ENCODE measurements at regions not wholly inside any gene's neighbourhood (a gene's known extent, or its start where the extent isn't known, plus 50 kb on each side); places are given as distances from the start of the nearest gene placed in this dataset.
A peak's percentile ranks its signal among the peaks of the same experiment; 100 is the strongest.

- Histone ChIP-seq H2AFZ (no peak overlapping the region), H3K27ac (no peak overlapping the region)
Measured at GRCh38 chr5:98296426-98296825, 477.0 kb upstream of the RGMB start.

GRCh38 chr5:98299435-98299834 lies 474.0 kb upstream of the RGMB start:
- H3K9ac ChIP-seq: no peak overlapping the region
- peak; percentile 35 for DNase-seq
- H3K27me3 ChIP-seq (replicated peaks; ENCODE audit: insufficient read depth): no peaks in the 10 kb centered on the region
- H3K27ac ChIP-seq: no peak overlapping the region
- no peaks in the 10 kb centered on the region for H3K9me2 ChIP-seq (ENCODE audit: insufficient read depth)
- H3K79me2 ChIP-seq (ENCODE audit: insufficient read depth): no peaks in the 10 kb centered on the region
- H3K36me3 ChIP-seq (ENCODE audit: low read depth): no peaks in the 10 kb centered on the region
- 88 to 93% methylated on average over 2 of the region's 2 CpGs for WGBS, 2 experiments (ENCODE audit: low coverage in 1 of 2, low lambda C conversion rate in 2 of 2, missing lambda C conversion rate in 2 of 2)
- peaks cover 7% of the 10 kb centered on the region; the same call in 1 of the 2 replicates for H3K4me1 ChIP-seq (ENCODE audit: insufficient read depth)
- no peaks in the 10 kb centered on the region for H4K20me1 ChIP-seq (ENCODE audit: insufficient read depth)
- H3K4me2 ChIP-seq (ENCODE audit: unreplicated experiment): no peak overlapping the region
- H3F3A ChIP-seq (ENCODE audit: insufficient read depth): no peaks in the 10 kb centered on the region
- H3K9me3 ChIP-seq (ENCODE audit: low read depth): no peaks in the 10 kb centered on the region
- H3K4me3 ChIP-seq: no peak overlapping the region
- in situ Hi-C loops (cut with MboI): no loop called here
- TF ChIP-seq EZH2 (IDR thresholded peaks at IDR 0.05; ENCODE audit: insufficient read depth, poor library complexity, severe bottlenecking) (no peak), EZH2phosphoT487 (IDR thresholded peaks at IDR 0.05; ENCODE audit: insufficient read depth, low read depth) (no peak)
- H2AFZ ChIP-seq: peak overlapping the region; percentile 17

More at GRCh38 chr5:98296426-98296825, 477.0 kb upstream of the RGMB start:
- Histone ChIP-seq H3K4me3 (no peak overlapping the region), H3K9me3 (ENCODE audit: low read depth) (no peaks in the 10 kb centered on the region), H3K9me2 (ENCODE audit: insufficient read depth) (no peaks in the 10 kb centered on the region), H3K79me2 (ENCODE audit: insufficient read depth) (no peaks in the 10 kb centered on the region), H3F3A (ENCODE audit: insufficient read depth) (no peaks in the 10 kb centered on the region), H3K9ac (no peak overlapping the region), H3K27me3 (replicated peaks; ENCODE audit: insufficient read depth) (no peaks in the 10 kb centered on the region), H3K36me3 (ENCODE audit: low read depth) (no peaks in the 10 kb centered on the region), H3K4me2 (ENCODE audit: unreplicated experiment) (no peak overlapping the region), H4K20me1 (ENCODE audit: insufficient read depth) (no peaks in the 10 kb centered on the region), H3K4me1 (ENCODE audit: insufficient read depth) (peaks cover 11% of the 10 kb centered on the region)
- peak; percentile 60 for DNase-seq
- in situ Hi-C loops (cut with MboI): no loop called here
- 72 to 82% methylated on average over 3 of the region's 3 CpGs for WGBS, 2 experiments (ENCODE audit: low coverage in 1 of 2, low lambda C conversion rate in 2 of 2, missing lambda C conversion rate in 2 of 2)
- TF ChIP-seq EZH2phosphoT487 (IDR thresholded peaks at IDR 0.05; ENCODE audit: insufficient read depth, low read depth): no peak
- no peak for TF ChIP-seq EZH2 (IDR thresholded peaks at IDR 0.05; ENCODE audit: insufficient read depth, poor library complexity, severe bottlenecking)

GRCh38 chr5:98301547-98301946 lies 471.9 kb upstream of the RGMB start:
- Histone ChIP-seq H3K36me3 (ENCODE audit: low read depth) (no peaks in the 10 kb centered on the region), H2AFZ (no peak overlapping the region), H3K9ac (no peak overlapping the region), H3K4me2 (ENCODE audit: unreplicated experiment) (no peak overlapping the region), H3K9me3 (ENCODE audit: low read depth) (no peaks in the 10 kb centered on the region), H3K4me1 (ENCODE audit: insufficient read depth) (peaks cover 7% of the 10 kb centered on the region; the same call in 1 of the 2 replicates), H4K20me1 (ENCODE audit: insufficient read depth) (no peaks in the 10 kb centered on the region), H3F3A (ENCODE audit: insufficient read depth) (no peaks in the 10 kb centered on the region), H3K27me3 (replicated peaks; ENCODE audit: insufficient read depth) (no peaks in the 10 kb centered on the region), H3K79me2 (ENCODE audit: insufficient read depth) (no peaks in the 10 kb centered on the region), H3K9me2 (ENCODE audit: insufficient read depth) (no peaks in the 10 kb centered on the region; the same call in 1 of the 2 replicates), H3K4me3 (no peak overlapping the region), H3K27ac (no peak overlapping the region)
- 81 to 82% methylated on average over 2 of the region's 2 CpGs for WGBS, 2 experiments (ENCODE audit: low coverage in 1 of 2, low lambda C conversion rate in 2 of 2, missing lambda C conversion rate in 2 of 2)
- TF ChIP-seq EZH2 (IDR thresholded peaks at IDR 0.05; ENCODE audit: insufficient read depth, poor library complexity, severe bottlenecking) (no peak), EZH2phosphoT487 (IDR thresholded peaks at IDR 0.05; ENCODE audit: insufficient read depth, low read depth) (no peak)
- DNase-seq: no peak
- in situ Hi-C loops (cut with MboI): no loop called here

- H3K9ac ChIP-seq: peak overlapping the region; percentile 85
- H3K4me2 ChIP-seq (ENCODE audit: unreplicated experiment): peak overlapping the region; percentile 83
- in situ Hi-C loops (cut with MboI): no loop called here
Measured at GRCh38 chr5:98307811-98308210, 465.7 kb upstream of the RGMB start.

More at GRCh38 chr5:98307811-98308210, 465.7 kb upstream of the RGMB start:
- H3K9me2 ChIP-seq (ENCODE audit: insufficient read depth): no peaks in the 10 kb centered on the region; the same call in 1 of the 2 replicates
- H4K20me1 ChIP-seq (ENCODE audit: insufficient read depth): no peaks in the 10 kb centered on the region
- TF ChIP-seq EZH2phosphoT487 (IDR thresholded peaks at IDR 0.05; ENCODE audit: insufficient read depth, low read depth) (no peak), EZH2 (IDR thresholded peaks at IDR 0.05; ENCODE audit: insufficient read depth, poor library complexity, severe bottlenecking) (no peak)
- peak overlapping the region; percentile 98 for H3K27ac ChIP-seq
- DNase-seq: peak; percentile 87
- no peaks in the 10 kb centered on the region for H3K9me3 ChIP-seq (ENCODE audit: low read depth)
- no peaks in the 10 kb centered on the region for H3K36me3 ChIP-seq (ENCODE audit: low read depth)
- H3K27me3 ChIP-seq (replicated peaks; ENCODE audit: insufficient read depth): no peaks in the 10 kb centered on the region
- H3F3A ChIP-seq (ENCODE audit: insufficient read depth): peaks cover 55% of the 10 kb centered on the region
- 1 to 2% methylated on average over 2 of the region's 2 CpGs for WGBS, 2 experiments (ENCODE audit: low coverage in 1 of 2, low lambda C conversion rate in 2 of 2, missing lambda C conversion rate in 2 of 2)
- no peak overlapping the region for H3K4me3 ChIP-seq
- H3K79me2 ChIP-seq (ENCODE audit: insufficient read depth): no peaks in the 10 kb centered on the region; the same call in 1 of the 2 replicates
- peaks cover 50% of the 10 kb centered on the region for H3K4me1 ChIP-seq (ENCODE audit: insufficient read depth)
- peak overlapping the region; percentile 40 for H2AFZ ChIP-seq

All from GM23248 (cell line).